Upper lobe of right lung (tissue), 1 donor: ENCODE measurements at regions not wholly inside any gene's neighbourhood (a gene's known extent, or its start where the extent isn't known, plus 50 kb on each side); places are given as distances from the start of the nearest gene placed in this dataset.

Source experiments
- ATAC-seq: fragments of 200-7000 bp; cut with Tn5 transposase; one replicate; pipeline ENCODE4 v1.9.1; 2020; ENCODE audit warnings: mild to moderate bottlenecking, moderate library complexity
- DNase-seq: peaks from one replicate; pipeline ENCODE4 v3.0.0-alpha.2; 2020
- H3K27ac ChIP-seq: fragments of 200-600 bp; one replicate; pipeline ENCODE4 v1.8.0; 2022
- H3K27me3 ChIP-seq: fragments of 200-600 bp; one replicate; pipeline ENCODE4 v1.8.0; 2022; ENCODE audit warnings: mild to moderate bottlenecking
- H3K36me3 ChIP-seq: fragments of 200-600 bp; one replicate; pipeline ENCODE4 v1.8.0; 2022
- H3K4me1 ChIP-seq: fragments of 200-600 bp; one replicate; pipeline ENCODE4 v1.8.0; 2022
- H3K4me3 ChIP-seq: fragments of 200-600 bp; one replicate; pipeline ENCODE4 v1.8.0; 2022; ENCODE audit warnings: mild to moderate bottlenecking
- H3K9me3 ChIP-seq: fragments of 200-600 bp; one replicate; pipeline ENCODE4 v1.8.0; 2022
- CTCF ChIP-seq: fragments of 200-600 bp; IDR thresholded peaks from one replicate; pipeline ENCODE4 v1.8.0; 2022; ENCODE audit warnings: antibody characterized with exemption
- intact Hi-C: fragments of 100-400 bp; cut with DNase I; formaldehyde crosslinking; loops from one replicate; pipeline ENCODE4 v1.11.0; 2022
- donor health status: DM: no; HTN: yes; CAD: no; lungs with severe emphysema.

GRCh38 chr14:55904086-55904485 is 214.1 kb upstream of the PELI2 start:
- H3K27ac ChIP-seq: no peak overlapping the region
- DNase-seq (no peak), ATAC-seq (no peak)
- no peak overlapping the region for H3K4me3 ChIP-seq
- TF ChIP-seq CTCF: no peak
- no peaks in the 10 kb centered on the region for H3K4me1 ChIP-seq
- intact Hi-C loops: no loop called here
- H3K36me3 ChIP-seq: no peaks in the 10 kb centered on the region
- H3K27me3 ChIP-seq: no peaks in the 10 kb centered on the region
- H3K9me3 ChIP-seq: no peaks in the 10 kb centered on the region

- TF ChIP-seq CTCF: no peak
These were observed 210.1 kb upstream of the PELI2 start for GRCh38 chr14:55908106-55908505.

GRCh38 chr14:55909879-55910278 is 208.3 kb upstream of the PELI2 start:
- Histone ChIP-seq H3K9me3 (no peaks in the 10 kb centered on the region), H3K27me3 (no peaks in the 10 kb centered on the region), H3K4me1 (no peaks in the 10 kb centered on the region), H3K27ac (no peak overlapping the region), H3K4me3 (no peak overlapping the region), H3K36me3 (no peaks in the 10 kb centered on the region)
- DNase-seq: no peak
- ATAC-seq: no peak
- intact Hi-C loops: no loop called here
- no peak for TF ChIP-seq CTCF

More at GRCh38 chr14:55908106-55908505, 210.1 kb upstream of the PELI2 start:
- H3K36me3 ChIP-seq: no peaks in the 10 kb centered on the region
- intact Hi-C loops: no loop called here
- H3K27ac ChIP-seq: no peak overlapping the region
- H3K4me3 ChIP-seq: no peak overlapping the region
- DNase-seq (no peak), ATAC-seq (no peak)
- H3K27me3 ChIP-seq: no peaks in the 10 kb centered on the region
- H3K4me1 ChIP-seq: no peaks in the 10 kb centered on the region
- H3K9me3 ChIP-seq: no peaks in the 10 kb centered on the region

- Histone ChIP-seq H3K27ac (no peak overlapping the region), H3K9me3 (no peaks in the 10 kb centered on the region), H3K4me1 (no peaks in the 10 kb centered on the region), H3K36me3 (no peaks in the 10 kb centered on the region), H3K4me3 (no peak overlapping the region), H3K27me3 (no peaks in the 10 kb centered on the region)
- intact Hi-C loops: no loop called here
- ATAC-seq: no peak
- no peak for DNase-seq
- no peak for TF ChIP-seq CTCF
These were observed 207.5 kb upstream of the PELI2 start for GRCh38 chr14:55910601-55911243.

- ATAC-seq: no peak
These were observed 206.4 kb upstream of the PELI2 start for GRCh38 chr14:55911776-55912175.

More at GRCh38 chr14:55911776-55912175, 206.4 kb upstream of the PELI2 start:
- TF ChIP-seq CTCF: no peak
- Histone ChIP-seq H3K4me3 (no peak overlapping the region), H3K4me1 (no peaks in the 10 kb centered on the region), H3K27ac (no peak overlapping the region), H3K36me3 (no peaks in the 10 kb centered on the region), H3K9me3 (no peaks in the 10 kb centered on the region), H3K27me3 (no peaks in the 10 kb centered on the region)
- intact Hi-C loops: no loop called here
- no peak for DNase-seq
